ENCODE measurements at regions not wholly inside any gene's neighbourhood (a gene's known extent, or its start where the extent isn't known, plus 50 kb on each side); places are given as distances from the start of the nearest gene placed in this dataset.
A peak's percentile ranks its signal among the peaks of the same experiment; 100 is the strongest.

- no peak overlapping the region for H3K4me3 ChIP-seq (replicated peaks; ENCODE audit: insufficient read depth, low read length)
- TF ChIP-seq GABPA (IDR thresholded peaks at IDR 0.05; ENCODE audit: low read depth) (no peak), POLR2AphosphoS5 (IDR thresholded peaks at IDR 0.05; ENCODE audit: low read depth) (no peak), CTCF (IDR thresholded peaks at IDR 0.05; ENCODE audit: insufficient read depth, low read length) (no peak), REST (IDR thresholded peaks at IDR 0.05; ENCODE audit: insufficient replicate concordance, low read depth) (no peak), SPI1 (IDR thresholded peaks at IDR 0.05; ENCODE audit: borderline replicate concordance, low read depth) (no peak)
- no peak overlapping the region for H3K27ac ChIP-seq (replicated peaks)
- no peaks in the 10 kb centered on the region for H3K27me3 ChIP-seq (ENCODE audit: insufficient read depth, poor library complexity, severe bottlenecking)
- no peak for DNase-seq (ENCODE audit: low read depth in 1 of 2, low spot score in 1 of 2)
These were observed 456.6 kb upstream of the CCDC54 start for GRCh38 chr3:106920609-106921008.

GRCh38 chr3:106929081-106929480 lies 448.2 kb upstream of the CCDC54 start:
- DNase-seq (ENCODE audit: low read depth in 1 of 2, low spot score in 1 of 2), result no peak
- Histone ChIP-seq H3K4me3 (replicated peaks; ENCODE audit: insufficient read depth, low read length) (no peak overlapping the region), H3K27me3 (ENCODE audit: insufficient read depth, poor library complexity, severe bottlenecking) (no peaks in the 10 kb centered on the region), H3K27ac (replicated peaks) (no peak overlapping the region)
- no peak for TF ChIP-seq SPI1 (IDR thresholded peaks at IDR 0.05; ENCODE audit: borderline replicate concordance, low read depth)
- no peak for TF ChIP-seq POLR2AphosphoS5 (IDR thresholded peaks at IDR 0.05; ENCODE audit: low read depth)
- no peak for TF ChIP-seq REST (IDR thresholded peaks at IDR 0.05; ENCODE audit: insufficient replicate concordance, low read depth)
- no peak for TF ChIP-seq CTCF (IDR thresholded peaks at IDR 0.05; ENCODE audit: insufficient read depth, low read length)
- TF ChIP-seq GABPA (IDR thresholded peaks at IDR 0.05; ENCODE audit: low read depth), result no peak

GRCh38 chr3:106930086-106930485 lies 447.2 kb upstream of the CCDC54 start:
- TF ChIP-seq SPI1 (IDR thresholded peaks at IDR 0.05; ENCODE audit: borderline replicate concordance, low read depth) (0 out of 2 replicates have a peak, but pooled peaks have one; percentile 8), POLR2AphosphoS5 (IDR thresholded peaks at IDR 0.05; ENCODE audit: low read depth) (no peak)
- Histone ChIP-seq H3K27ac (replicated peaks) (no peak overlapping the region), H3K4me3 (replicated peaks; ENCODE audit: insufficient read depth, low read length) (no peak overlapping the region), H3K27me3 (ENCODE audit: insufficient read depth, poor library complexity, severe bottlenecking) (no peaks in the 10 kb centered on the region)
- DNase-seq (ENCODE audit: low read depth in 1 of 2, low spot score in 1 of 2), result no peak

- H3K4me3 ChIP-seq (replicated peaks; ENCODE audit: insufficient read depth, low read length), result no peak overlapping the region
- TF ChIP-seq POLR2AphosphoS5 (IDR thresholded peaks at IDR 0.05; ENCODE audit: low read depth) (no peak), SPI1 (IDR thresholded peaks at IDR 0.05; ENCODE audit: borderline replicate concordance, low read depth) (no peak), GABPA (IDR thresholded peaks at IDR 0.05; ENCODE audit: low read depth) (no peak), REST (IDR thresholded peaks at IDR 0.05; ENCODE audit: insufficient replicate concordance, low read depth) (no peak)
These were observed 445.3 kb upstream of the CCDC54 start for GRCh38 chr3:106931904-106932303.

More at GRCh38 chr3:106931904-106932303, 445.3 kb upstream of the CCDC54 start:
- DNase-seq (ENCODE audit: low read depth in 1 of 2, low spot score in 1 of 2), result no peak
- Histone ChIP-seq H3K27ac (replicated peaks) (no peak overlapping the region), H3K27me3 (ENCODE audit: insufficient read depth, poor library complexity, severe bottlenecking) (no peaks in the 10 kb centered on the region)

All from HL-60 (cell line).